ENCODE measurements at regions not wholly inside any gene's neighbourhood (a gene's known extent, or its start where the extent isn't known, plus 50 kb on each side); places are given as distances from the start of the nearest gene placed in this dataset.

DNA sequence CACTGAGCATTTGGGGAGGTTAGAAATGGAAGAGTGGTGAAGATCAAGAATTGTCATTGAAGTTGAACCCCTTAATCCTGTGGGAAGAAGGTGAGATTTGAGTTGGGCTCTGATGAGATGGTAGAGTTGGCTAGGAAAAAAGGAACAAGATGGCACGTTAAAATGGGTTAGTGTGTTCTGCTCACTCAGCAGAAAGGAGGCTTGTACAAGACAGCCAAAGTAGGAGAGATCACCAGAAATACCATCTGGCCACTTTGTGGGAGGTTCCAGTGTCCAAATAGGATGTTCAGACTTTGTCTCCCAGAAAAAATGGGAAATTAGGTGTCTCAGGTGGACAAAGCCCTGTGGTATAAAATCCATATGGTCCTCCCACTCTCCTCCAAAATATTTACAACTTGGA, 56.0 kb upstream of the SLC14A2 start:
- 87 to 100% methylated on average over 1 of the region's 1 CpG for WGBS, 2 donors (ENCODE audit: low coverage in 1 of 2)
- no peak overlapping the region for H3K4me3 ChIP-seq
- intact Hi-C loops (cut with DNase I; ENCODE audit: low total_unique reads) (no loop called here), in situ Hi-C loops (cut with MboI; ENCODE audit: low pct_ligation_motif_present in 1 of 4, low pct_unique_long_range_greater_than_20kb in 1 of 4, low sequenced_read_pairs in 3 of 4) (no loop called here)
- no peak for DNase-seq
- no peak overlapping the region for H3K27ac ChIP-seq
- H3K36me3 ChIP-seq = no peaks in the 10 kb centered on the region
- no peaks in the 10 kb centered on the region for H3K4me1 ChIP-seq
- no peaks in the 10 kb centered on the region for H3K27me3 ChIP-seq
- TF ChIP-seq POLR2AphosphoS5 (IDR thresholded peaks at IDR 0.05) = no peak
- no peak for TF ChIP-seq POLR2A (IDR thresholded peaks at IDR 0.05)
- no peak for TF ChIP-seq EP300 (IDR thresholded peaks at IDR 0.05; ENCODE audit: low read depth)
- TF ChIP-seq, protein P1, sequence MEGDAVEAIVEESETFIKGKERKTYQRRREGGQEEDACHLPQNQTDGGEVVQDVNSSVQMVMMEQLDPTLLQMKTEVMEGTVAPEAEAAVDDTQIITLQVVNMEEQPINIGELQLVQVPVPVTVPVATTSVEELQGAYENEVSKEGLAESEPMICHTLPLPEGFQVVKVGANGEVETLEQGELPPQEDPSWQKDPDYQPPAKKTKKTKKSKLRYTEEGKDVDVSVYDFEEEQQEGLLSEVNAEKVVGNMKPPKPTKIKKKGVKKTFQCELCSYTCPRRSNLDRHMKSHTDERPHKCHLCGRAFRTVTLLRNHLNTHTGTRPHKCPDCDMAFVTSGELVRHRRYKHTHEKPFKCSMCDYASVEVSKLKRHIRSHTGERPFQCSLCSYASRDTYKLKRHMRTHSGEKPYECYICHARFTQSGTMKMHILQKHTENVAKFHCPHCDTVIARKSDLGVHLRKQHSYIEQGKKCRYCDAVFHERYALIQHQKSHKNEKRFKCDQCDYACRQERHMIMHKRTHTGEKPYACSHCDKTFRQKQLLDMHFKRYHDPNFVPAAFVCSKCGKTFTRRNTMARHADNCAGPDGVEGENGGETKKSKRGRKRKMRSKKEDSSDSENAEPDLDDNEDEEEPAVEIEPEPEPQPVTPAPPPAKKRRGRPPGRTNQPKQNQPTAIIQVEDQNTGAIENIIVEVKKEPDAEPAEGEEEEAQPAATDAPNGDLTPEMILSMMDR (IDR thresholded peaks at IDR 0.05) = no peak
- no peaks in the 10 kb centered on the region for H3K9me3 ChIP-seq

DNA sequence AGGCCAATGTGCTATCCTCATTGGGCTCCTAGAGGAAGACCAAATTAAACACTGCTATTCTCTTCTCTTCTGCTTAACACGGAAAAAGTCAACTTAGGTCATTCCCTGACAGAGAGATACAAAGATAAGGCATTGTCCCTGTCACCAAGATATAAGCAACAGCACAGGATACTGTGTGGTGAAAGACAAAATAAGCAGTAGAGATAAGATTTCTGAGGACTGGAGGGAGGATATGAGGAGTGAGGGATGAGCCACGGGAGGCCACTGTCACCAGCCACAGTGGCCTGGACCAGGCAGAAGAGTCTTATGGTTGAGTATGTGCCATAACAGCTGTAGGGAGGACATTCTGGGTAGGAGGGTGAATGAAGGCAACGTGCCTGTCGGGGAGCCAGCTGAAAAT, 54.4 kb upstream of the SLC14A2 start:
- no peak for DNase-seq
- no peaks in the 10 kb centered on the region for H3K27me3 ChIP-seq
- H3K4me1 ChIP-seq = no peaks in the 10 kb centered on the region
- H3K9me3 ChIP-seq = no peaks in the 10 kb centered on the region
- in situ Hi-C loops (cut with MboI; ENCODE audit: low pct_ligation_motif_present in 1 of 4, low pct_unique_long_range_greater_than_20kb in 1 of 4, low sequenced_read_pairs in 3 of 4) (no loop called here), intact Hi-C loops (cut with DNase I; ENCODE audit: low total_unique reads) (no loop called here)
- H3K27ac ChIP-seq = no peak overlapping the region
- WGBS, 2 donors (ENCODE audit: low coverage in 1 of 2) = 87 to 94% methylated on average over 2 to 4 of the region's 4 CpGs
- no peak overlapping the region for H3K4me3 ChIP-seq
- TF ChIP-seq EP300 (IDR thresholded peaks at IDR 0.05; ENCODE audit: low read depth) (no peak), POLR2A (IDR thresholded peaks at IDR 0.05) (no peak), POLR2AphosphoS5 (IDR thresholded peaks at IDR 0.05) (no peak)
- TF ChIP-seq, protein P1 (IDR thresholded peaks at IDR 0.05) = no peak
- no peaks in the 10 kb centered on the region for H3K36me3 ChIP-seq

DNA sequence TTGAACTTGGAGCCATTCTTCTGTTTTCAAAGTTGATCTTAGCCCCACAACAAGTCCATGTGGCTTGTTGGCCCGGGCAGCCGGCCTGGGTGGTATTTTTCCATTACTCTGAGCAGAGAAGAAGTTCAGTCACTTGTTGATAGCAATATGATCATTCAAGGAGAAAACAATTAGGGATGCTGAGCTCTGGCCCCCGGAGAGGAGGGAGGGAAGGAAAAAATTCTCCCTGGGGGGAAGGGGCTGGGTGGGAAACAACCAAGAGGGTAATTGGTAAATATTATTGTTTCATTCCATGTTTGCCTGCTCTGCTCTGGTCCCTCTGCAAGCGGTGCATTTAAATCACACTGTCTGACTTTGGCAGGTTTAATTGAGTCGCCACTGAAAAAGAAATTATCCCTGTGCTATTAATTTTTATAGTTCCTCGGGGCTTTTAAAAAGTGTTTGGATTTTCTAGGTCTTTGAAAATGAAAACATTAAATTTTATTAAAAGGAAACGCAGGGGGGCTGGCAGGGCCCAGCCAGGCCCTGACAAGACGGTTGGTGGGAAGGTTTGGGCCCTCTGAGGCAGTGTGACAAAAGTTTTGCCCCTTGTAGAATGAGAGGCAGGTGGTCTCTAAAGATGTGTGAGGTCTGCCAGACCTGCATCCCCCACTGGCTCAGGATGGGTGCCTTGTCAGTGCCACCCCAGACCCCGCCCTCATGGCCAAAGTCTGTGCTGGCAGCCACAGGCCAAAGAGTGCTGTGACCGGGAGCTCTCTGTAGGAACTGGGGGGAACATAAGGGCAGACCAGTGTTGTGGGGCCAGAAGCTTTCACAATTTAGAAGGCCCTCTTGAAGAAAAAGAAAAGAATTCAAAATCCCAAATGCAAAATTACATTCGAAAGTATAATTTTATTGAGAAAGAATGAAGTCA, 52.5 kb upstream of the SLC14A2 start:
- H3K9me3 ChIP-seq = no peaks in the 10 kb centered on the region
- intact Hi-C loops (cut with DNase I; ENCODE audit: low total_unique reads) (no loop called here), in situ Hi-C loops (cut with MboI; ENCODE audit: low pct_ligation_motif_present in 1 of 4, low pct_unique_long_range_greater_than_20kb in 1 of 4, low sequenced_read_pairs in 3 of 4) (no loop called here)
- peaks cover 0 to 4% (median 0%) of the 10 kb centered on the region in 4 donors for H3K4me1 ChIP-seq
- peak overlapping the region; percentile 55 to 63 (median 59) for H3K27ac ChIP-seq
- DNase-seq = peak; percentile 23
- no peaks in the 10 kb centered on the region for H3K27me3 ChIP-seq
- WGBS, 2 donors (ENCODE audit: low coverage in 1 of 2) = 57 to 70% methylated on average over 9 to 11 of the region's 11 CpGs
- TF ChIP-seq EP300 (IDR thresholded peaks at IDR 0.05; ENCODE audit: low read depth) (no peak), POLR2A (IDR thresholded peaks at IDR 0.05) (no peak), POLR2AphosphoS5 (IDR thresholded peaks at IDR 0.05) (peak in 1 of 3 donors; percentile 29)
- TF ChIP-seq, protein P1 (IDR thresholded peaks at IDR 0.05) = no peak
- H3K4me3 ChIP-seq = no peak overlapping the region
- no peaks in the 10 kb centered on the region for H3K36me3 ChIP-seq

DNA sequence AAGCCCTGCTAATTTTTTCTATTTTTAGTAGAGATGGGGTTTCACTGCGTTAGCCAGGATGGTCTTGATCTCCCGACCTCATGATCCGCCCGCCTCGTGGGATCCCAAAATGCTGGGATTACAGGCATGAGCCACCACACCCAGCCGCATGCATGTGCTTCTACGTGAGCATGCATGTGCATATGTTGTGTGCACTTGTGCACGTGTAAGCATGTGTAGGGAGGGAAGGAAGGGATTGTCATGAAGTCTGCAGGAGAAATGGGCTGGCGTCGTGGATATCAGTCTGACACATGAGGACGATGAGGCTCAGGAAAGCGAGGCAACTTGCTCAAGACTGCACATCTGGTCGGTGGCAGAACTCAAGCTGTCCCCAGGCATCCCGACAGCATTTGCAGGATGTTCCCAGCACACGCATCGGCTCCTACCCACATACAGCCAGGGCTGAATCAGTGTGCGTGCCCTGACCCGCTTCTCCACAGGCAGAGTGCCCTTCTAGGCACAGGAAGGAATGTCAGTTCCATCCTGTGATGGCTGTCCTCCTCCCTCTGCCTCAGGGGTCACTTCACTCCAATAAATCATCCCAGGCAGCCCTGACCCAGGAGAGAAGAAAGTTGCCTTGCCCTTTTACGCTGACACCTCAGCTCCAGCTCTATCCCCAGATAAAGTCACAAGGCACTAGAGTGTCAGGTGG, 49.9 kb upstream of the SLC14A2 start:
- 83% methylated on average over 19 of the region's 19 CpGs; no CpG with 5 or more reads in 1 of the 2 donors for WGBS, 2 donors (ENCODE audit: low coverage in 1 of 2)
- Histone ChIP-seq H3K9me3 (no peaks in the 10 kb centered on the region), H3K4me1 (peaks cover 0 to 4% (median 0%) of the 10 kb centered on the region in 4 donors), H3K27ac (peak overlapping the region in 1 of 4 donors; percentile 4), H3K36me3 (no peaks in the 10 kb centered on the region), H3K4me3 (no peak overlapping the region), H3K27me3 (no peaks in the 10 kb centered on the region)
- intact Hi-C loops (cut with DNase I; ENCODE audit: low total_unique reads) = no loop called here
- DNase-seq = no peak
- in situ Hi-C loops (cut with MboI; ENCODE audit: low pct_ligation_motif_present in 1 of 4, low pct_unique_long_range_greater_than_20kb in 1 of 4, low sequenced_read_pairs in 3 of 4) = no loop called here
- TF ChIP-seq POLR2AphosphoS5 (IDR thresholded peaks at IDR 0.05) = no peak

All from transverse colon (tissue), 4 donors.